HG03432 (cell line): ENCODE measurements at regions not wholly inside any gene's neighbourhood (a gene's known extent, or its start where the extent isn't known, plus 50 kb on each side); places are given as distances from the start of the nearest gene placed in this dataset.
A peak's percentile ranks its signal among the peaks of the same experiment; 100 is the strongest.

Experiments used
- ATAC-seq: cut with Tn5 transposase; IDR thresholded peaks from one replicate; pipeline ENCODE4 v1.9.1; 2021; ENCODE audit warnings: mild to moderate bottlenecking, moderate library complexity; ENCODE audit not compliant: unreplicated experiment

DNA sequence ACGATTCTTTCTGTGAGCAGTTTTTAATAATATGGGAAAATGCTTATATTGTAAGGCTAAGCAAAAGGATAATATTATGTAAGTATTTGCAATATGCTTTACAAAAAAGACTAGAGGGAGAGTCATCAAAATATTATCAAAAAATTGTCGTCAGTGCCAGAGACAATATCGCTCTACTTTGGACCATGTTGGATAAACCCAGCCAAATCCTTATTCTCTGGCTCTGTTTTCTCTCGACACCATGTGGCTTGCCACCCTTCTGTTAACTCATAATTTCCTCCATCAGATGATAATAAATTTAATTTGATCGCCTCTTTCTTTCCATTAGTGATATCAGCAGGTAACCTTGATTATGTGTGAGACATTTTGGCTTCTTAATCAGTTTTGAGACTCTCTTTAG lies 129.9 kb downstream of the CDC42EP3 start:
- ATAC-seq: no peak

DNA sequence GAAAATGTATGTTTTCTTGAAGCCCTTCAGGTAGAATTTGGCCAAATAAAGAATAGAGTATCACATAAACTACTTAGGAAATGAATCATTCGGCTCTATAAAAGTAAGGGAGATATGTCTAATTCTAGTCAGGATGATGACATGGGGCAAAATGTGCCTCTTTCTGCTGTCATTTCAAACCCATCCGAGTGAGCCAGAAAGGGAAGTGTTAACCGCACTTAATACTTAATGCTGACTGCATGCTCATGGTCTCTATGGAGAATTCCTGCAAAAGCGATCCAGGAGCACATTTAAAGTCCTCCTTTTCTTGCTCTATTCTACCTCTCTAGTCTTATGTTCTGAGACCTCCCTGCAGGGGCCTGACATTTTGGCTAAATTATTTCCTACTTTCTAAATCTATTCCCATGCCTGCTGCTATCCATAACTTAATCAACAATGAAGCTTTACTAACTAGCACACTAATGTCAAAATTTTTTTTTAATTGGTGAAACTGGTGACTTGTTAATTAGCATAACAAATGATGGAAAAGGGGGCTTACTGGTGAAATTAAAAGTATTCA lies 127.4 kb downstream of the CDC42EP3 start:
- ATAC-seq: no peak

DNA sequence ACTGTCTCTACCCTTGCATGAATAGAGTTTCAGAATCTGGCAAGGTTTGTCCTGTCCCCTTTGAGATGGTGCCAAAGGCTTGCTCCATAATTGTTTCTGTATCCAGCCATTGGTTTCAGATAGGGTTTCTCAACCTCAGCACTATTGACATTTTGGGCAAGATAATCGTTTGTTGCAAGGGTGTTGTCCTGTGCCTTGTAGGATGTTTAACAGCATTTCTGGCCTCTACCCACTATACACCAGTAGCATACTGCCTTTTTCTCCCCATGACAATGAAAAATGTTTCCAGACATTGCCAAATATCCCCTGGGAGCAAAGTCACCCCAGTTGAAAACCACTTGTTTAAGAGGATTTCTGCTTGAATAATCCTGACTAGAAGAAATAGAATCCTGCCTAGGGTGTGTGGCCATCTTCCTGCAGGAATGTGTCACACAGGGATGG lies 126.8 kb downstream of the CDC42EP3 start:
- ATAC-seq: no peak

DNA sequence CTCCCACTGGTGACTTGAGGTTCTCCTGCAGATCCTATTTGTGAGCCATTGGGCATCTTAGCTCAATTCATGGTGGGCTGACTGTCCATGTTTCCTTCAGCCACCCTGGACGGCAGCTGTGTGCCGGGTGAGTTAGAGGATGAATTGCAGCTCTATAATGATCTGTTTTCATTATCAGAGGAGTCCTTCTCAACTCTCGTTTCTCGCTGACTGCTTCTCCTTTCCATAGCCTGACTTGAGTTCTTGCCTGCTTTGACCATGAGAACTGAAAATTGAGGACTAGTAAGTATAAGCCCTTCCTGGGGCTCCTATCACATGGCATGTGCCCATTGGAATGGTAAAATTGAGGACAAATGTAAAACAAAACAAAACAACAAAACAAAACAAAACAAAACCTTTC lies 121.8 kb downstream of the CDC42EP3 start:
- ATAC-seq: peak; percentile 62

DNA sequence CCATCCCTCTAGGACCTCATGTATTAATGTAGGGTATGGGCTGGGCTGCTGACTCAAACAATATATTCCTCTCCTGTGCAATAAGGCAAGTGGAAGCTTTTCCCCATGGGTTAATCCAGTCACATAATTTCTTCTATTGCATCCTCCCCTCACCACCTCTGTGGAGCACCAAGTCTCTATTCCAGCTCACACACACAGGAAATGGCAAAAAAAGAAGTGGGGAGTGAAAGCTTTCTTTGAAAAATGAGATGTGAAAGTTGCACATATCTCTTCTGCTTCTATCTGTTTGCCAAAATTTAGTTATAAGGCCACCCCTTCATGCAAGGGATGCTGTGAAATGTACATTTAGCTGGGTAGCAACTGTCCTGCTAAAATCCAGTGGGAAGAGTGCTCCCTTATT lies 121.3 kb downstream of the CDC42EP3 start:
- peak; percentile 38 for ATAC-seq

DNA sequence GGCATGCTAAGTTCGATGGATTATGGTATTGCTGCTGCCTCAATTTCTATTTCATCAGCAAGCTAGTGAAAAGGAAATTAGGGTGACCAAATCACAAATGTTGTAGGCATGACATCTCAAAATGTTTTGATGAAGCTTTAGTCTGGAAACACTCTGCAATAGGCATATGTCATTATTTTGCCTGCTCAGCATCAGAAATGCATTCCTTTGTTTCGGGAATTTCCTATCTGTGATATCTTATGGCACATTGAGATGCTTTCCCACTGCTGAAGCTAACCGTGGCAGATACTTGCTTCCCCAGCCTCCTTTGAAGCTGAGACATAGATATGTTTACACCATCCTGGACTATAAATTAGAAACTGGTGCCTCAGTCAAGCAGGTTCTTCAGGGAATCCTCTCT lies 119.7 kb downstream of the CDC42EP3 start:
- no peak for ATAC-seq

DNA sequence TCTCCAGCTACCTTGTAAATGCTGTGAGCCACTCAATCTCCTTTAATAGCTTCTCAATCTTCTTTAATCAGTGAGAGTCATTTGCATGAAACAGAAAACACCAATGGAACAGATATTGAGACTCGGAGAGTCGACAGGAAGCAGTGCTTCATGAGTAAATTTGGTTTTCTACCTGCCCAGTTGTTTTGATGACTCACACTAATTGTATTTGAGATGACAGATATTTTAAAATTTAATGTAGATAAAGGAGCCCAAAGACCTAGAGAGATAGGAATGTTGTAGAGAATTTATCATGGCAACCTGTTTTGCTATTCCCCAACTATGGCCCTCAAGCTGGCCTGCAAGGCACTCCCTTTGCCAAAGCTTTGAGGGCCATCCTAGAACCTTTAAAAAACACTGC lies 119.1 kb downstream of the CDC42EP3 start:
- no peak for ATAC-seq

DNA sequence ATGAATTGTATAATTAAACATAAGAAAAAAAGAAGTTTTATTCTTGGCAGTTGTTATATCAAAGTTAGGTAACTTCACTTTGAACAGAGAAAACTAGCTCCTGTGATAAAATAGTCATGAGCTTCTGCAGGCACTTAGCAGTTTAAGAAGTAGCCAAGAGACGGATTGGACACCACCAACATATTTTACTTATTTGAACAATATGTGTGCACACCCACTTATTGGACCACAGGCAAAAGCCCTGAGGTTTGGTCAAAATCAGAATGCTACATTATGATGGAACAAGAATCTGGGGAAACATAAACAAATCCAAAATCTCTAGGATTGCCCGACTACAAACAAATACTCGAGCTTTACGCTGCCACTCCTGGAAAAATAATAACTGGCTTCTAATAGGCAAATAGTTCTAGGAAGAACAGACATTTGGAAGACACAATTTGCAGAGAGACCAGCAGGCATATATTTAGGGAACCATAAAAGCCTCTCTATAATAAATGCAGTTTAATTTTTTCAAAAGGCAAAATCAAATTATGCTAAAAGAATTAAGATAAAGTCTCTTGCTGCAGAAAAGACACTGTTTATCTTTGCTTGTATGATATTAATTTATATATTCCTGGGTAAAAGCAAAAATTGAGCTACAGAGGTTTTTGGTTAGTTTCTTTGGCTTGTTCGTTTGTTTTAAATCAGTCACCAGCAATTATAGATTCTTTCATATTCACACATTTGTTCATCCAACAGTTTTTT lies 117.9 kb downstream of the CDC42EP3 start:
- no peak for ATAC-seq

DNA sequence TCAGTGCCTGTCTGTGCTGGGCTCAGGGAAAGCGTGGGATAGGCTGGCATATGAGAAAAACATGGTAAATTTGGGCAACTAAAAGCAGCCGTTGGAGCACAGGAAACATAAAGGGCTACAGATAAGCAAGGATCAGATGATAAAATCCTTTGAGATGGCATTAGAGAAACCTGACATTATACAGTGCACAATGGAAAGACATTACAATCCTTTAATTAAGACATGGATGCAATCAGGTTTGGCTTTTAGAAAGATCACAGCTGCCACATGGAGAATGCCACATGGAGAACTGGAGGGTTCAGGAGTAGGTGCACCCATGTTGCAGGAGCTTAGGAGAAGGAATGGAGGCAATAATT lies 117.3 kb downstream of the CDC42EP3 start:
- ATAC-seq: no peak

DNA sequence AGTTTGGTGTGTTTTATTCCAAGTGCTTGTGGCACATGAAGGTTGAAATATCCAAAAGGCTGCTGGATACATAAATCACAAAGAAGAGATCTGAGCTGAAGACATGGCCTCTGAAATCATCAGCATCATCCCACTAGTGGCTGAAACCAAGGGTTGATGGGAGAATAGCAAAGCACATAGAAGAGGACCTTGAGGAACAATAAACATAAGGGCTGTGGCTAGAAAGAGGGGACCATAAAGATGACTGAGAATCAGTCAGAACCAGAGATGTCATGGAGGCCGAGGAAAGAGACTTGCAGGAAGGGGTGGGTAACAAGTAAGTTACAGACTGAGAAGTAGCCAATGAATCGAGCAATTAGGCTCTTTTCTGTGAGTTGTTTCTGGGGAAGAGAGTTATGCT lies 116.8 kb downstream of the CDC42EP3 start:
- no peak for ATAC-seq

DNA sequence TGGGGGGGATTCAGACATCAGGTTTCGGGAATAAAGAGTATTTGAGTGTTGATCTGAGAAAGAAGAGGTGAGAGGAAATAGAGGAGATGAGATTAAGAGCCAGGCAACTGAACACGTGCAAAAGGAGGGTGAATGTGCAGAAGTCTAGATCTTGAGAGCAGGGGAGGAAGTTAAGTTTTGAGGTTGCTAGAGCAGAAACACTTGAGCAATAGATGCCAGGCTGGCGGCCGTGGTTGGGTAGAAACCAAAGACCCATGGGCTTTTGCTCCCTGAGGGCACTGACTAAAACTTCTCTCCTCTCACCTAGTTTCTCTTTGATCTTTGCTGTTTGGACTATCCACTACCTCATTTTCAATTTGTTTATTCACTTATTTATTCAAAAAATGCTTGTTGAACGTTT lies 116.0 kb downstream of the CDC42EP3 start:
- ATAC-seq: peak; percentile 66

DNA sequence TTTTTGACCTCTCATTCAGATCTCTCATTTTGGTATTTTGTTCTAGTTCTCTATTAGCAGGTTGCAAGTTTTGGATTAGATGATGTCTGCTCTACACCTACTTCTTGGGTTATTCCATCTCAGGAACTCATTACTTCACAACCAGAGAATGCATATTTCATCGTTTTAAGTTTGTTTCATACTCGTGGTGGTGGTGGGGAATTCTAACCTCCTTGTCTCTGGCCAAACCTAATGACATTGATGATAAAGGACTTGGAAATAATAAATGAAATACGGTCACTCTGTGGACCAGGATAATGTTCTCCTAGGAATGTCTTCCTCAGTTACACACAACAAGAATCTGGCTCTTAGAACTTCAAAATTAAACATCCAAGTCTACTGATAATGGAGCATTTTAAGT lies 115.2 kb downstream of the CDC42EP3 start:
- no peak for ATAC-seq

DNA sequence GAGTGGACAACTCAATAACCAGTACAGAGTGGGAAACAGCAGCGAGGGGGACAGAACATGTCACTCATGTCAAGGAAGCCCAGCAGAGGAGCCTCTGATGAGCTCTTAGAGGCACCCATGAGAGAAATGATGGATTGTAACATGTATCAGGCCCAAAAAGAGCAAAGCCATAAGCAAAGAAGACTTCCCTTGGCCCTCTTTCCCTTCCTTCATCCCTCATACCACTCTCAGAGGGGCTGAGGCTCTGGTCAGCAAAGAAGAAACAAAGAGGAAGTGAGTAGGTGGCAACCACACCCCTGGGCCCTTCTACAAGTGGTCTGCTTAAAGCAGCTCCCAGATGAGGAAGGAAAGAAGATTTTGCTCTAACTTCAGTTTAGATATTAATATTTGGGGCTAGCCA lies 112.8 kb downstream of the CDC42EP3 start:
- peak; percentile 74 for ATAC-seq

DNA sequence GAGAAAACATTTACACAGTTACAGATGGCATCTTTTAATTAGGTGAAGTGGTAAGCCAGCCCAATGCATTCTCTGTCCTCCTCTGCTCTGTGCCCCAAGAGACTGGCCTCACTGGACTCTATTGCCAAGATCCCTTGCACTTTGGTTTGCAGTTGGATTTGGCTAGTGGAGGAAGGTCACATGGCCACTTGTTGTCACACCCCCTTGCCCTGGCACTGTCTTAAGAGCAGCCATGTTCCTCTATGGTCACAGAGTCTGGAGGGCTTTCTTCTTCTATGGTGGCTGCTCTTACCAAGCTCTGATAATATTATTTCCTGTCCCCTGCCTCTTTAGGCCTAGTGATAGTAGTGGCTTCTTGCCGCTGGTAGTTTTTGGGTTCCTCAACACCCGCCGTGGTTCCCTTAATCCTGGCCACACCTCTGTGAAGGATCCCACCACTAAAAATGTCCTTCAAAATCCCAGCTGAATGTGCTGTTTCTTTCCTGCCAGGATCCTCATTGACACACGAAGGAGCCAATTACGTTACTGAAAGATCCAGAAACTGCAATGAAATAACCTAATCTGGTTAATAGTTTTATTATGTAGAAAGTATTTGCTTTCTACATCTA lies 111.1 kb downstream of the CDC42EP3 start:
- no peak for ATAC-seq

DNA sequence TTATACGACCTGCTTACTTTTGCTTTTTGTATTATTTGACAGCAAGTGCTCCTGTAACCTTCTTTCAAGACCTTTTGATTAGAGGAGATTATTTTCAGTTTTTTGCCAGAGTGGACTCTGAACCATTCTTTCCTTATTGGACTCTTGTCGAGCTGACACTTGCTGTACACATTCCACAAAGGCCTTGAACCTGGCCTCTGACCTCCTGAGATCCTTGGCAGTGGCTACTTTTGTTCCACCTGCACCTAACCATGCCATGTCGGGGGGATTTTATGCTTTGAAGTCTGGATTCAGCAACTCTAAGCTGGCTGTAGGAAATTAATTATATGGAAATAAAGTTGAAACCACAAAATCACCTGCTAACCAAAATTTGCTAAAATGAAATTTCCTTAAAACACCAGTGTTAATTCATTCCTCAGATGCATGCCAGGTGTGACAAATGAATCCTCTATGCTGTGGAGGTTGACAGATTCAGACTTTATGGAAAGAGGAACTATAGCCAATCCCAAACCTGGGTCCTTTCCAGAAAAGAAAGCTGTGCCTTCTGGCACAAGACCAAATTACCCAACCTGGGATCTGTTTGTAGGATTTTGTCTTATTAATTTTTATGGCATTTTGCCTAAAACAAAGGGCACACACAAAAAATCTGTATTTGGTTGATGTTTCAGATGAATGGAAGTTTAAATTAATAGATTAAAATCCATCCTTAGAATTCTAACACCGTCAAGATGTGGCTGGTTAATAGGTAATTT lies 110.4 kb downstream of the CDC42EP3 start:
- no peak for ATAC-seq

DNA sequence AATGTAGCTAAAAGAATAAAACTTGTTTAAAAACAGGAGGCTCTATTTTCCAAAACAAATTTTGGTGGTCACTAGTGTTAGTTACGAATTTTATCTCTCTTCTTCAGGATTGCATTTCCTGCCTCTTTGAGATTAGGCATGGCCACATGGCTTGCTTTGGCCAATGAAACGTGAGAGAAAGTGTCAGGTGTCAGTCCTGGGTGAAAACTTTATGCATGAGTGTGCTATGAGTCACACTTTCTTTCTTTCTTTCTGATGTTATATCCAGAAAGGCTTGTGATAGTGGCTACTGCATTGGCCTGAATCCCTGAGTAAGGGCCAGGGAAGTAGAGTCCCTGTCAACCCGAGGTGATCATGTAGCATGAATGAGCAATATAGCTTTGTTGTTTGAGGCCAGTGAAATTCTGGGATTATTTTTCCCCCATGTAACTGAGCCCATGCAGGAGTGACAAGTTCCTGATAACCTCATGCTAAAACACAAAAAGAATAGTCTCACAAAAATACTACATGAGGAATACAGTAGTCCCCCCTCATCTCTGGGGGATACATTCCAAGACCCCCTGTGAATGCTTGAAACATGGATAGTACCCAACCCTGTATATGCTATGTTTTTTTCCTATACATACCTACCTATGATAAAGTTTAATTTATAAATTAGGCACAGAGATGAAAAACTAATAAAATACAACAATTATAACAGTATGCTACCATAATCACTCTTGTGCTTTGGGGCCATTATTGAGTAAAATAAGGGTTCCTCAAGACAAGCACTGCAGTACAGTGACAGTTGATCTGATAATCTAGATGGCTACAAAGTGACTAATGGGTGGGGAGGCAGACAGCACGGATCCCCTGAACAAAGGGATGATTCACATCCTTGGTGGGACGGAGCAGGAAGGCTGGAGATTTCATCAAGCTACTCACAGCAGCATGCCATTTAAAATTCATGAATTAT lies 109.5 kb downstream of the CDC42EP3 start:
- peak; percentile 69 for ATAC-seq

DNA sequence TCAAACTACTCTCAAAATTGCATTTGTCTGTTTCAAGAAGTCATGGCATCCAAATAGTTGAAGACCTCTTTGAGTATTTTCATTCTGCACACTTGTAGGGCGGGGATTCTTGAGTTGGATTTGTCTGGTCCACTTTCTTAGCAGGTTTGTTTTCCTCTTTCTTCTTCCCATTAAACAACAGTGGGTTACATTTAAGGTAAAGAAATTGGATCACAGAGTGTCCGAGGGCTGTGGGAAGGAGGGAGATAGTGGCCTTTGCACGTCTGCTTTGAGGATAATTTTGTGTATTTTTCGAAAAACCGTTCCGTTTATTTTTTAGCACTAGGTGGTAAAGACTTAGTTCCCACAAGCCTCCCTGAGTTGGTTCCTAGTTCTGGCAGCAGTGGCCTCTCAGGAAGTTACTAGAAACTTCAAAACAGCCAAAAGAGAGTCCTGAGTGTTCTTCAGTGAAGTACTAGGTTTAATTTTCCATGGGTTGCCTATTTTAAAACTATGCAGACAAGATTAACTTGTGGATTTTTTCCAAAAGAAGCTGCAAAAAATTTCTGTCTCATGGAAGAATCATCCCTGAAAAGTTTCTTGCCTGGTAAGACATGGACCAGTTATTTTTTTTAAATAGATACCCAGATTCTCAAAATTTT lies 107.9 kb downstream of the CDC42EP3 start:
- ATAC-seq: no peak

DNA sequence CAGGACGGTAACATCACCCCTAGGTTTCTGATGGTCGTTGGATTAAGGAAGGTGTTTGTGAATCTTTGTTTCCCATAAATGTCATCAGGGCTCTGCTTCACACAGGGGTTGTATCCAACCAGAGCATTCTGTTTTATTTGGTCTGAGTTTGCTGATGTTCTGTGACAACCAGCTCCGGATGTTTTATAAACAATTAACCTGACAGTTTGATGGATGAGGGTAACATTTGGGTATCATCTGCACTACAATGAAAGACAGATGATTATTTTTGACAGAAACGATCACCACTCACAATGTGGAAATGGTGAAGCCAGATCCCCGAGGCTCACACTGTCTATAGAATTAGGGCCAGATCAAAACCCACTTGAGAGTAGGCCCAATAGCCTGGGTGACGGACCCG lies 107.1 kb downstream of the CDC42EP3 start:
- ATAC-seq: no peak

DNA sequence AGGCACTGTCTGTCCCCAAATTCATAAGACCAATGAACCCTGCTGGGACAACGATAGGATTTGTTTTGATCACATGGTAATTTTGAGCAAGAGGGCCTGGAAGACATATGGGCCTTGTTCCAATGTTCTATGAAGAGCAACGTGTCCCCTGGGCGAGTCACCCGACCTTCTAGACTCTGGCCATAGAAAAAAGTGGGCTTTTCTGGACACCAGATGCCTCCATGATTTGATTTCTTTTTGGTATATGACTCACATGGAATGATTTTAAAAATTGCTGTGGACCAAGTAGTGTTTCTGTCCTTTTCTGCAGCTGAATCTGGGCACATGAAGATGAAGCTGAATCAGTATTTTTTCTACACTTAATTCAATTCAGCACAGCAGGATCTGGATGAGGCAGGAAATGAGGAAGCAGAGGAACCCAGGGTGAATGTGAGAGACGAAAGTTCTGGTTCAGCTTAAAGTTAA lies 104.9 kb downstream of the CDC42EP3 start:
- ATAC-seq: no peak

DNA sequence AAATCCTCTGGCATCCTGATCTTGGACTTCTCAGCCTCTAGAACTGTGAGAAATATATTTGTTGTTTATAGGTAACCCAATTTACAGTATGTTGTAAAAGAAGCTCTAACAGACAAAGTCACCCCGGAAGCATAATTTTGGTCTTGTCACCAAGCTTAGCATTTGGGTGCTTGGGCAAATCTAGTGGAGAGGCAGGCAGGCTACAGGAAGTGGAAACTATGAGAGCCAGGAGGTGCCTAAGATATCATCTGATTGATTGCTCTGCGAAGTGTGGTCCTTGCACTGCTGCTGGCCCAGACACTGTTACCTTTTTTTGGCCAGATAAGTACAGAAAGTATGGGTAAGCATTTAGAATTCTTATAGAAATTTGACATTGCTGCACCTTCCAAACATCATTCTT lies 102.9 kb downstream of the CDC42EP3 start:
- no peak for ATAC-seq
